Liver (tissue), 8 donors: ENCODE measurements at regions not wholly inside any gene's neighbourhood (a gene's known extent, or its start where the extent isn't known, plus 50 kb on each side); places are given as distances from the start of the nearest gene placed in this dataset.
"Not testable (repeated sequence)": the region's sequence is repeated elsewhere in the genome, so short reads cannot be mapped to it uniquely, and the experiment has no call there.

ENCODE experiments used
- DNase-seq: peaks from one replicate; pipeline ENCODE4 v3.0.0-alpha.2; 2017; ENCODE audit warnings: low spot score
- H3K27ac ChIP-seq, 2 donors: one replicate each; pipeline ENCODE4 v1.7.0; 2013; ENCODE audit warnings: inconsistent platforms in 2 of 2, low read length in 2 of 2, control low read depth in 1 of 2, low read depth in 1 of 2, mild to moderate bottlenecking in 1 of 2
- H3K27me3 ChIP-seq, 4 donors: one replicate each; pipeline versions ENCODE4 v1.6.1 to v1.7.0; 2013; ENCODE audit warnings: low read length in 3 of 4, inconsistent platforms in 1 of 4, mild to moderate bottlenecking in 1 of 4, moderate library complexity in 1 of 4; ENCODE audit not compliant: control insufficient read depth in 4 of 4, insufficient read depth in 4 of 4
- H3K36me3 ChIP-seq, 4 donors: one replicate each; pipeline versions ENCODE4 v1.6.1 to v1.7.0; 2013; ENCODE audit warnings: low read length in 3 of 4, mild to moderate bottlenecking in 3 of 4, low read depth in 1 of 4, moderate library complexity in 1 of 4; ENCODE audit not compliant: control insufficient read depth in 4 of 4, insufficient read depth in 3 of 4
- H3K4me1 ChIP-seq, 4 donors: one replicate each; pipeline versions ENCODE4 v1.6.1 to v1.7.0; 2013; ENCODE audit warnings: low read length in 3 of 4, mild to moderate bottlenecking in 3 of 4, moderate library complexity in 1 of 4; ENCODE audit not compliant: control insufficient read depth in 4 of 4, insufficient read depth in 4 of 4
- H3K4me3 ChIP-seq, 3 donors: one replicate each; pipeline versions ENCODE4 v1.6.1 to v1.7.0; 2013; ENCODE audit warnings: low read length in 3 of 3, control low read depth in 1 of 3, low read depth in 1 of 3, mild to moderate bottlenecking in 1 of 3
- H3K9ac ChIP-seq, 2 donors: one replicate each; pipeline ENCODE4 v1.7.0; 2013; ENCODE audit warnings: low read length in 2 of 2, mild to moderate bottlenecking in 2 of 2, moderate library complexity in 2 of 2, control low read depth in 1 of 2, low read depth in 1 of 2
- H3K9me3 ChIP-seq, 4 donors: one replicate each; pipeline versions ENCODE4 v1.6.1 to v1.7.0; 2013; ENCODE audit warnings: low read length in 3 of 4; ENCODE audit not compliant: control insufficient read depth in 4 of 4
- FOXA1 ChIP-seq: IDR thresholded peaks from 2 replicates; pipeline ENCODE4 v1.6.1; 2016; ENCODE audit warnings: antibody characterized with exemption
- FOXA2 ChIP-seq: IDR thresholded peaks from 2 replicates; pipeline ENCODE4 v1.6.1; 2016; ENCODE audit warnings: antibody characterized with exemption
- GABPA ChIP-seq, 2 donors: IDR thresholded peaks in 1 of 2; conservative IDR thresholded peaks in 1 of 2; 2 replicates each; pipeline ENCODE4 v1.6.1; 2016; ENCODE audit warnings: antibody characterized with exemption in 2 of 2, mild to moderate bottlenecking in 1 of 2, moderate library complexity in 1 of 2
- HNF4G ChIP-seq: IDR thresholded peaks from 2 replicates; pipeline ENCODE4 v1.6.1; 2016; ENCODE audit warnings: antibody characterized with exemption
- JUND ChIP-seq, 2 donors: IDR thresholded peaks; 2 replicates each; pipeline ENCODE4 v1.6.1; 2016; ENCODE audit warnings: antibody characterized with exemption in 2 of 2
- NR2F2 ChIP-seq: IDR thresholded peaks from 2 replicates; pipeline ENCODE4 v1.6.1; 2016; ENCODE audit warnings: antibody characterized with exemption
- RAD21 ChIP-seq, 2 donors: IDR thresholded peaks; 2 replicates each; pipeline ENCODE4 v1.6.1; 2016; ENCODE audit warnings: antibody characterized with exemption in 2 of 2, mild to moderate bottlenecking in 2 of 2
- RXRA ChIP-seq, 2 donors: IDR thresholded peaks; 2 replicates each; pipeline ENCODE4 v1.6.1; 2017 to 2018; ENCODE audit warnings: antibody characterized with exemption in 2 of 2, mild to moderate bottlenecking in 1 of 2
- SP1 ChIP-seq: IDR thresholded peaks from 2 replicates; pipeline ENCODE4 v1.6.1; 2018; ENCODE audit warnings: antibody characterized with exemption, mild to moderate bottlenecking
- TAF1 ChIP-seq: conservative IDR thresholded peaks from 2 replicates; pipeline ENCODE4 v1.6.1; 2016; ENCODE audit warnings: antibody characterized with exemption, mild to moderate bottlenecking
- WGBS: extraction: QIAGEN DNeasy Blood & Tissue Kit; methylation state at CpG from one replicate; pipeline ENCODE4 v1.1.7; 2013; 5-methylcytosine and 5-hydroxymethylcytosine counted together
- TF ChIP-seq, protein P1 (sequence below): IDR thresholded peaks from 2 replicates; pipeline ENCODE4 v1.6.1; 2016; ENCODE audit warnings: antibody characterized with exemption
- TF ChIP-seq, protein P2 (sequence below): fragments of 150-350 bp; IDR thresholded peaks from 2 replicates; pipeline ENCODE4 v1.5.1; 2017; ENCODE audit warnings: improper control_type of control experiment, low read depth, low read length; ENCODE audit not compliant: missing input control
- TF ChIP-seq, protein P3 (sequence below): IDR thresholded peaks from 2 replicates; pipeline ENCODE4 v1.6.1; 2016; ENCODE audit warnings: antibody characterized with exemption
- TF ChIP-seq, protein P4 (sequence below): IDR thresholded peaks from 2 replicates; pipeline ENCODE4 v1.6.1; 2016; ENCODE audit warnings: antibody characterized with exemption
- donor health status: healthy.
- donor health status: healthy.
- donor health status: healthy.
- donor health status: healthy.
- donor health status: healthy.

DNA sequence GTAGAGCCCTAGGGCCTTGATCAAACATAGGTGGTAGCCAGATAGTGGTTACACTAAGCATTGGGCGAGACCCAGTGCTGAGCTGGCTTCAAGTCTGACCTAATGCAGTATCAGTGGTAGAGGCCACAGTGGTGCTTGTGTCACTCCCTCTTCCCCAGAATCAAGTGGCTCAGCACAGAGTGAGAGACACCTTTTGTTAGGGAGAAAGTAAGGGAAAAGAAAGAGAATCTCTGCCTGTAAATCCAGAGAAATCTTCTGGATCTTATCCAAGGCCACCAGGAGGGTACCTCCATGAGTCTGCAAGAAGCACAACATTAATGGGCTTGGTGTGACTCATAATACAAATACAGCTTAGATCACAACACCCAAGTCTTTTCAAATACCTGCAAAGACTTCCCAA is 117.7 kb upstream of the SLC6A14 start:
- no peaks in the 10 kb centered on the region for H3K9me3 ChIP-seq
- WGBS, result 97% methylated on average over 1 of the region's 1 CpG
- H3K4me1 ChIP-seq, result no peaks in the 10 kb centered on the region
- no peaks in the 10 kb centered on the region for H3K36me3 ChIP-seq
- no peak overlapping the region for H3K9ac ChIP-seq
- no peak overlapping the region for H3K4me3 ChIP-seq
- TF ChIP-seq, protein P1, sequence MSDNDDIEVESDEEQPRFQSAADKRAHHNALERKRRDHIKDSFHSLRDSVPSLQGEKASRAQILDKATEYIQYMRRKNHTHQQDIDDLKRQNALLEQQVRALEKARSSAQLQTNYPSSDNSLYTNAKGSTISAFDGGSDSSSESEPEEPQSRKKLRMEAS, result no peak
- TF ChIP-seq RXRA (IDR thresholded peaks at IDR 0.05), result no peak
- no peak for DNase-seq
- no peak overlapping the region for H3K27ac ChIP-seq
- H3K27me3 ChIP-seq, result peaks cover 0 to 7% (median 0%) of the 10 kb centered on the region in 4 donors

DNA sequence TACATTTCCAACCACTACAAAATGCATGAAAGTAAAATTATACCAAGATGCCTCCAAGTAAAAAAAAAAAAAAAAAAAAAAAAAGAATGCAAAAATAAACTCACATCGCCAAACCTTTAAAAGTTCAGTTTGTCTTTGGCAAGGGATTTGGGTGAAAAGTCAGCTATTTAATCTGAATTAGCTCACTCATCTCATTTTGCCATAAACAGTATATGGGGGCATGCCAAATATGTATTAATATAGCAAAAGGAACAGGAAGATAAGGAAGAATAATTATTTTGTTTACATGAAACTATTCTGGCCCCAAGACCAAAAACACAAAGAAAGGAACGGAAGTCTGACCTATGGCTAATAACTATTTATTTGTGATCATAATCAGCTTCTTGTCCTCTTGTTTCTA is 114.7 kb upstream of the SLC6A14 start:
- TF ChIP-seq, protein P2, sequence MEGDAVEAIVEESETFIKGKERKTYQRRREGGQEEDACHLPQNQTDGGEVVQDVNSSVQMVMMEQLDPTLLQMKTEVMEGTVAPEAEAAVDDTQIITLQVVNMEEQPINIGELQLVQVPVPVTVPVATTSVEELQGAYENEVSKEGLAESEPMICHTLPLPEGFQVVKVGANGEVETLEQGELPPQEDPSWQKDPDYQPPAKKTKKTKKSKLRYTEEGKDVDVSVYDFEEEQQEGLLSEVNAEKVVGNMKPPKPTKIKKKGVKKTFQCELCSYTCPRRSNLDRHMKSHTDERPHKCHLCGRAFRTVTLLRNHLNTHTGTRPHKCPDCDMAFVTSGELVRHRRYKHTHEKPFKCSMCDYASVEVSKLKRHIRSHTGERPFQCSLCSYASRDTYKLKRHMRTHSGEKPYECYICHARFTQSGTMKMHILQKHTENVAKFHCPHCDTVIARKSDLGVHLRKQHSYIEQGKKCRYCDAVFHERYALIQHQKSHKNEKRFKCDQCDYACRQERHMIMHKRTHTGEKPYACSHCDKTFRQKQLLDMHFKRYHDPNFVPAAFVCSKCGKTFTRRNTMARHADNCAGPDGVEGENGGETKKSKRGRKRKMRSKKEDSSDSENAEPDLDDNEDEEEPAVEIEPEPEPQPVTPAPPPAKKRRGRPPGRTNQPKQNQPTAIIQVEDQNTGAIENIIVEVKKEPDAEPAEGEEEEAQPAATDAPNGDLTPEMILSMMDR, result no peak
- no peak for TF ChIP-seq TAF1
- no peak for TF ChIP-seq FOXA1
- TF ChIP-seq HNF4G, result no peak
- TF ChIP-seq, protein P3, sequence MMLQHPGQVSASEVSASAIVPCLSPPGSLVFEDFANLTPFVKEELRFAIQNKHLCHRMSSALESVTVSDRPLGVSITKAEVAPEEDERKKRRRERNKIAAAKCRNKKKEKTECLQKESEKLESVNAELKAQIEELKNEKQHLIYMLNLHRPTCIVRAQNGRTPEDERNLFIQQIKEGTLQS, result no peak
- no peak for TF ChIP-seq RAD21 (IDR thresholded peaks at IDR 0.05)
- no peak for TF ChIP-seq NR2F2
- TF ChIP-seq JUND (IDR thresholded peaks at IDR 0.05), result no peak
- TF ChIP-seq, protein P4, sequence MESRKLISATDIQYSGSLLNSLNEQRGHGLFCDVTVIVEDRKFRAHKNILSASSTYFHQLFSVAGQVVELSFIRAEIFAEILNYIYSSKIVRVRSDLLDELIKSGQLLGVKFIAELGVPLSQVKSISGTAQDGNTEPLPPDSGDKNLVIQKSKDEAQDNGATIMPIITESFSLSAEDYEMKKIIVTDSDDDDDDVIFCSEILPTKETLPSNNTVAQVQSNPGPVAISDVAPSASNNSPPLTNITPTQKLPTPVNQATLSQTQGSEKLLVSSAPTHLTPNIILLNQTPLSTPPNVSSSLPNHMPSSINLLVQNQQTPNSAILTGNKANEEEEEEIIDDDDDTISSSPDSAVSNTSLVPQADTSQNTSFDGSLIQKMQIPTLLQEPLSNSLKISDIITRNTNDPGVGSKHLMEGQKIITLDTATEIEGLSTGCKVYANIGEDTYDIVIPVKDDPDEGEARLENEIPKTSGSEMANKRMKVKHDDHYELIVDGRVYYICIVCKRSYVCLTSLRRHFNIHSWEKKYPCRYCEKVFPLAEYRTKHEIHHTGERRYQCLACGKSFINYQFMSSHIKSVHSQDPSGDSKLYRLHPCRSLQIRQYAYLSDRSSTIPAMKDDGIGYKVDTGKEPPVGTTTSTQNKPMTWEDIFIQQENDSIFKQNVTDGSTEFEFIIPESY, result no peak
- TF ChIP-seq RXRA (IDR thresholded peaks at IDR 0.05), result no peak
- no peak for TF ChIP-seq SP1
- no peak for TF ChIP-seq GABPA (IDR thresholded peaks at IDR 0.05 in 1 of 2, conservative IDR thresholded peaks at IDR 0.05 in 1 of 2)
- TF ChIP-seq FOXA2, result no peak
- WGBS, result 83% methylated on average over 2 of the region's 2 CpGs
- DNase-seq, result no peak

DNA sequence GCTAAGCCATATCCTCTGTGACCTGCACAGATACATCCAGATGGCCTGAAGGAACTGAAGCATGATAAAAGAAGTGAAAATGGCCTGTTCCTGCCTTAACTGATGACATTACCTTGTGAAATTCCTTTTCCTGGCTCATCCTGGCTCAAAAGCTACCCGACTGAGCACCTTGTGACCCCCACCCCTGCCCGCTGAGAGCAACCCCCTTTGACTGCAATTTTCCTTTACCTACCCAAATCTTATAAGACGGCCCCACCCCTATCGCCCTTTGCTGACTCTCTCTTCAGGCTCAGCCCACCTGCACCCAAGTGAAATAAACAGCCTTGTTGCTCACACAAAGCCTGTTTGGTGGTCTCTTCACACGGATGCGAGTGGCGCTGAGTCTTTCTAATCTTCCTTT is 104.4 kb upstream of the SLC6A14 start:
- H3K27ac ChIP-seq, H3K9ac ChIP-seq, H3K4me3 ChIP-seq, H3K9me3 ChIP-seq, H3K27me3 ChIP-seq, H3K4me1 ChIP-seq, DNase-seq, H3K36me3 ChIP-seq: not testable (repeated sequence)
- WGBS, result 46% methylated on average over 7 of the region's 7 CpGs

More for the DNA sequence above, 114.7 kb upstream of the SLC6A14 start:
- H3K36me3 ChIP-seq, result no peaks in the 10 kb centered on the region
- no peak overlapping the region for H3K27ac ChIP-seq
- no peak overlapping the region for H3K4me3 ChIP-seq
- H3K9me3 ChIP-seq, result no peaks in the 10 kb centered on the region
- no peak overlapping the region for H3K9ac ChIP-seq
- no peaks in the 10 kb centered on the region for H3K4me1 ChIP-seq
- peaks cover 0 to 3% (median 0%) of the 10 kb centered on the region in 4 donors for H3K27me3 ChIP-seq

DNA sequence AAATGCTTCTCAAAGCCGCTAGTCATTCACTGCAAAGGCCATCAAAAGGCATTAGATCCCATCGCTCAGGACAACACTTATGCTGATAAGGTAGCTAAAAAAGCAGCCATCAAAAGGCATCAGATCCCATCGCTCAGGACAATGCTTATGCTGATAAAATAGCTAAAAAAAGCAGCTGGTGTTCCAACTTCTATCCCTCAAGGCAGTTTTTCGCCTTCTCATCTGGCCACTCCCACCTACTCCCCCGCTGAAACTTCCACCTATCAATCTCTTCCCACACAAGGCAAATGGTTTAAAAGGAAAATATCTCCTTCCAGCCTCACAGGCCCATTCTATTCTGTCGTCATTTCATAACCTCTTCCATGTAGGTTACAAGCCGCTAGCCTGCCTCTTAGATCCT is 101.6 kb upstream of the SLC6A14 start:
- not testable (repeated sequence) for H3K27me3 ChIP-seq, H3K9ac ChIP-seq, DNase-seq, H3K9me3 ChIP-seq, H3K4me3 ChIP-seq, H3K27ac ChIP-seq, H3K36me3 ChIP-seq, H3K4me1 ChIP-seq
- WGBS, result 29% methylated on average over 7 of the region's 7 CpGs
